GM23338 (cell line): ENCODE measurements at regions not wholly inside any gene's neighbourhood (a gene's known extent, or its start where the extent isn't known, plus 50 kb on each side); places are given as distances from the start of the nearest gene placed in this dataset.
A peak's percentile ranks its signal among the peaks of the same experiment; 100 is the strongest.

Experiments
- CTCF ChIP-seq, 2 experiments: fragments of 200-600 bp in 1 of 2; sonication (generic) in 1 of 2; conservative IDR thresholded peaks; 2 replicates each; pipeline versions ENCODE4 v1.5.1 to v1.6.1; 2016 to 2017; ENCODE audit warnings: antibody characterized with exemption in 2 of 2, low read depth in 2 of 2, mild to moderate bottlenecking in 2 of 2, moderate library complexity in 1 of 2
- REST ChIP-seq: IDR thresholded peaks from one replicate; pipeline ENCODE4 v1.6.1; 2018; ENCODE audit warnings: antibody characterized with exemption; ENCODE audit not compliant: unreplicated experiment
- ZNF331 ChIP-seq: fragments of 250-450 bp; sonication (Bioruptor Pico); IDR thresholded peaks from 2 replicates; pipeline ENCODE4 v1.5.0; 2020; ENCODE audit warnings: low read depth, mild to moderate bottlenecking, moderate library complexity
- ZNF462 ChIP-seq: fragments of 250-450 bp; sonication (Bioruptor Pico); IDR thresholded peaks from 2 replicates; pipeline ENCODE4 v1.5.0; 2020; ENCODE audit warnings: mild to moderate bottlenecking, moderate library complexity

DNA sequence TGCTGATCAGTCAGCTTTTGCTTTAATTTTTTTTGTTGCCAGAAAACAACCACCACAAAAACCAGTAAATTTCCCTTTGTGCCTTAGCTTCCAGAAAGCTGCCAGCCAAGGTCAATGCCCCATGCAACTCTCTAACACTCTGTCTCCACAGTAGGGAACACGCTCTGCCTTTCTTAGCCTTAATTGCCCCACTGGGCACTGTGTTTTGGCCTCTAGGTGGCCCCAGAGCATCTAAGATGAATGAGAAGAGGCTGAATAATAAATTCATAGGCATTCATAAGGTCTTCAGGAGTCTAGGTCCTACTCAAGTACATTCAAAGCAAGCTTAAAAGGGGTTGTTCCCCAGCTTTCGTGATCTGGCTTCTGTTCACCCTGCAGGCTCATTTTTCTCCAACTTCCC lies 57.7 kb upstream of the PASD1 start (continued):
- no peak for TF ChIP-seq ZNF462 (CRISPR knock-in tag)
- TF ChIP-seq CTCF (conservative IDR thresholded peaks at IDR 0.05; ENCODE audit: low read depth in 2 of 2): peak; percentile 66 to 73
- TF ChIP-seq ZNF331 (CRISPR knock-in tag): no peak
- TF ChIP-seq REST: no peak
